Ovary (tissue), 7 donors: ENCODE measurements at regions not wholly inside any gene's neighbourhood (a gene's known extent, or its start where the extent isn't known, plus 50 kb on each side); places are given as distances from the start of the nearest gene placed in this dataset.
"Not testable (repeated sequence)": the region's sequence is repeated elsewhere in the genome, so short reads cannot be mapped to it uniquely, and the experiment has no call there.

Experiments used
- DNase-seq, 5 donors: peaks; one replicate each; pipeline ENCODE4 v3.0.0-alpha.2; 2019 to 2020
- H3K27ac ChIP-seq, 2 donors: fragments of 200-600 bp; one replicate each; pipeline versions ENCODE4 v1.5.1 to v1.8.0; 2019 to 2022
- H3K27me3 ChIP-seq: fragments of 200-600 bp; one replicate; pipeline ENCODE4 v1.8.0; 2022
- H3K36me3 ChIP-seq: fragments of 200-600 bp; sonication (generic); one replicate; pipeline ENCODE4 v1.5.1; 2019
- H3K4me1 ChIP-seq: one replicate; pipeline ENCODE4 v1.8.1; 2013; ENCODE audit warnings: mild to moderate bottlenecking, moderate library complexity; ENCODE audit not compliant: insufficient read depth
- H3K4me3 ChIP-seq: fragments of 200-600 bp; sonication (generic); one replicate; pipeline ENCODE4 v1.5.1; 2017
- H3K9me3 ChIP-seq, 2 donors: fragments of 200-600 bp in 1 of 2; sonication (generic) in 1 of 2; one replicate each; pipeline versions ENCODE4 v1.5.1 to v1.8.1; 2013 to 2019; ENCODE audit warnings: mild to moderate bottlenecking in 1 of 2, moderate library complexity in 1 of 2
- CTCF ChIP-seq, 3 donors: fragments of 450-650 bp in 2 of 3; fragments of 200-600 bp in 1 of 3; IDR thresholded peaks; one replicate each; pipeline versions ENCODE4 v1.5.1 to v1.8.0; 2016 to 2022; ENCODE audit warnings: antibody characterized with exemption in 3 of 3, mild to moderate bottlenecking in 1 of 3
- EP300 ChIP-seq: sonication (generic); formaldehyde crosslinking; IDR thresholded peaks from one replicate; pipeline ENCODE4 v1.6.1; 2017; ENCODE audit warnings: antibody characterized with exemption
- POLR2A ChIP-seq: fragments of 450-650 bp; IDR thresholded peaks from one replicate; pipeline ENCODE4 v1.6.1; 2017; ENCODE audit warnings: antibody characterized with exemption, mild to moderate bottlenecking, moderate library complexity
- WGBS, 3 donors: extraction: QIAGEN DNeasy Blood & Tissue Kit in 1 of 3; methylation state at CpG; one replicate each; pipeline versions ENCODE4 v1.1.5 to v1.1.7; 2013 to 2017; 5-methylcytosine and 5-hydroxymethylcytosine counted together
- intact Hi-C, 4 donors: fragments of 100-400 bp; cut with DNase I; formaldehyde crosslinking; loops; one replicate each; pipeline versions ENCODE4 v1.11.0 to v1.15.1; 2022 to 2023
- donor health status: DM: no; HTN: no; CAD: no; lungs with moderate emphysema.
- donor health status: DM: no; HTN: no; CAD: no.
- donor health status: Bipolar disorder and iron deficiency.
- donor health status: DM: no; HTN: no; CAD: no.
- donor health status: DM: yes; HTN: yes; CAD: no.

- peak in 4 of 5 donors; percentile 4 to 36 (median 15) for DNase-seq
- H3K9me3 ChIP-seq, result no peaks in the 10 kb centered on the region
- 83 to 86% (median 84%) methylated on average over 36 of the region's 36 CpGs for WGBS, 3 donors
- no peaks in the 10 kb centered on the region for H3K36me3 ChIP-seq
- TF ChIP-seq EP300, result no peak
- no peak for TF ChIP-seq POLR2A
- no peak for TF ChIP-seq CTCF (IDR thresholded peaks at IDR 0.05)
- intact Hi-C loops, result no loop called here
- no peak overlapping the region for H3K27ac ChIP-seq
- no peaks in the 10 kb centered on the region for H3K4me1 ChIP-seq
- H3K27me3 ChIP-seq, result no peaks in the 10 kb centered on the region
- no peak overlapping the region for H3K4me3 ChIP-seq
Observed at GRCh38 chr6:170087941-170088581, 202.8 kb downstream of the DLL1 start.

GRCh38 chr6:170087421-170087780 lies 203.5 kb downstream of the DLL1 start:
- H3K4me3 ChIP-seq, H3K9me3 ChIP-seq, H3K27me3 ChIP-seq, H3K36me3 ChIP-seq, intact Hi-C loops, H3K4me1 ChIP-seq, H3K27ac ChIP-seq: not testable (repeated sequence)
- 73 to 89% methylated on average over 2 to 21 of the region's 25 CpGs; no CpG with 5 or more reads in 1 of the 3 donors for WGBS, 3 donors
- peak in 3 of 5 donors; percentile 8 to 29 (median 15) for DNase-seq

- Histone ChIP-seq H3K27ac (no peak overlapping the region), H3K4me1 (no peaks in the 10 kb centered on the region)
Observed at GRCh38 chr6:170086639-170087420, 204.0 kb downstream of the DLL1 start.

GRCh38 chr6:170085475-170086401 lies 205.1 kb downstream of the DLL1 start:
- Histone ChIP-seq H3K27ac (no peak overlapping the region), H3K27me3 (no peaks in the 10 kb centered on the region)

More at GRCh38 chr6:170086639-170087420, 204.0 kb downstream of the DLL1 start:
- Histone ChIP-seq H3K4me3 (no peak overlapping the region), H3K27me3 (no peaks in the 10 kb centered on the region), H3K9me3 (no peaks in the 10 kb centered on the region), H3K36me3 (no peaks in the 10 kb centered on the region)
- TF ChIP-seq CTCF (IDR thresholded peaks at IDR 0.05) (no peak), EP300 (no peak), POLR2A (no peak)
- peak in 4 of 5 donors; percentile 6 to 26 (median 8) for DNase-seq
- WGBS, 3 donors, result 91 to 94% (median 91%) methylated on average over 48 to 49 of the region's 49 CpGs
- intact Hi-C loops, result no loop called here

More at GRCh38 chr6:170085475-170086401, 205.1 kb downstream of the DLL1 start:
- Histone ChIP-seq H3K4me3 (no peak overlapping the region), H3K36me3 (no peaks in the 10 kb centered on the region), H3K4me1 (no peaks in the 10 kb centered on the region), H3K9me3 (no peaks in the 10 kb centered on the region)
- peak in 3 of 5 donors; percentile 1 to 4 (median 4) for DNase-seq
- WGBS, 3 donors, result 73 to 80% (median 74%) methylated on average over 26 of the region's 26 CpGs
- TF ChIP-seq EP300, result no peak
- no peak for TF ChIP-seq POLR2A
- no peak for TF ChIP-seq CTCF (IDR thresholded peaks at IDR 0.05)
- intact Hi-C loops, result no loop called here
